Heart left ventricle (tissue), 16 donors: ENCODE measurements at regions not wholly inside any gene's neighbourhood (a gene's known extent, or its start where the extent isn't known, plus 50 kb on each side); places are given as distances from the start of the nearest gene placed in this dataset.

ENCODE experiments used
- ATAC-seq, 4 donors: fragments of 200-7000 bp; cut with Tn5 transposase; one replicate each; pipeline ENCODE4 v1.9.1; 2020 to 2022; ENCODE audit warnings: moderate library complexity in 4 of 4, mild to moderate bottlenecking in 3 of 4, moderate number of reproducible peaks in 1 of 4
- DNase-seq, 5 donors: peaks; one replicate each; pipeline ENCODE4 v3.0.0-alpha.2; 2020
- H3K27ac ChIP-seq, 12 donors: fragments of 200-600 bp; sonication (generic) in 4 of 12; one replicate each; pipeline versions ENCODE4 v1.5.0 to v1.8.0; 2016 to 2022; ENCODE audit warnings: mild to moderate bottlenecking in 2 of 12
- H3K27me3 ChIP-seq, 9 donors: fragments of 200-600 bp; sonication (generic) in 2 of 9; one replicate each; pipeline versions ENCODE4 v1.5.1 to v1.8.0; 2016 to 2022; ENCODE audit warnings: mild to moderate bottlenecking in 3 of 9
- H3K36me3 ChIP-seq, 9 donors: fragments of 200-600 bp; sonication (generic) in 2 of 9; one replicate each; pipeline versions ENCODE4 v1.5.0 to v1.8.0; 2018 to 2022; ENCODE audit warnings: mild to moderate bottlenecking in 2 of 9
- H3K4me1 ChIP-seq, 12 donors: fragments of 200-600 bp; sonication (generic) in 4 of 12; one replicate each; pipeline versions ENCODE4 v1.5.0 to v1.8.0; 2016 to 2022; ENCODE audit warnings: mild to moderate bottlenecking in 3 of 12
- H3K4me3 ChIP-seq, 12 donors: fragments of 200-600 bp; sonication (generic) in 4 of 12; one replicate each; pipeline versions ENCODE4 v1.5.0 to v1.8.0; 2017 to 2022; ENCODE audit warnings: mild to moderate bottlenecking in 9 of 12, moderate library complexity in 4 of 12
- H3K9me3 ChIP-seq, 12 donors: fragments of 200-600 bp; sonication (generic) in 4 of 12; one replicate each; pipeline versions ENCODE4 v1.5.0 to v1.8.0; 2016 to 2022; ENCODE audit warnings: mild to moderate bottlenecking in 1 of 12
- CTCF ChIP-seq, 12 donors: fragments of 200-600 bp; sonication (generic) in 4 of 12; IDR thresholded peaks; one replicate each; pipeline versions ENCODE4 v1.5.0 to v1.8.0; 2018 to 2022; ENCODE audit warnings: antibody characterized with exemption in 12 of 12, mild to moderate bottlenecking in 5 of 12
- POLR2A ChIP-seq, 2 donors: fragments of 450-650 bp; IDR thresholded peaks; one replicate each; pipeline ENCODE4 v1.6.1; 2017; ENCODE audit warnings: antibody characterized with exemption in 2 of 2, mild to moderate bottlenecking in 2 of 2, moderate library complexity in 2 of 2
- WGBS, 4 donors: extraction: QIAGEN DNeasy Blood & Tissue Kit in 2 of 4; methylation state at CpG; one replicate each; pipeline versions ENCODE4 v1.1.5 to v1.1.7; 2013 to 2018; 5-methylcytosine and 5-hydroxymethylcytosine counted together
- intact Hi-C, 10 donors: fragments of 100-400 bp; cut with DNase I; formaldehyde crosslinking; loops; one replicate each; pipeline versions ENCODE4 v1.11.1 to v1.14.2; 2022
- donor health status: ischemic (EF 13 %, LVEDD 7.1; RV severe dilation, severe dysfunction).
- donor health status: healthy with polysubstance abuse.
- donor health status: DM: no; HTN: yes; CAD: no.
- donor health status: DM: no; HTN: no; CAD: no.
- donor health status: ischemic (EF 25% LVEDD 6.9; RV normal size, moderate dysfunction).
- donor health status: ischemic (EF 25% LVEDD 5.7; RV mildly dilated, moderate dysfunction).
- donor health status: healthy.
- donor health status: DM: yes; HTN: yes; CAD: no.
- donor health status: ischemic (EF 35%, LVEDD 5.7; RV mildly dilated, moderate dysfunction).
- donor health status: nonischemic (EF 11% LVEDD 7.7; RV severe dilation, severe dysfunction).
- donor health status: DM: yes; HTN: yes; CAD: no.
- donor health status: PGD.
- donor health status: ischemic (EF 29% LVEDD 5.4; RV normal size, mild dysfunction).
- donor health status: nonischemic (EF 23%, LVEDD 6.1; RV moderate dilation, normal function).

GRCh38 chrX:137646472-137646871, 80.5 kb downstream of the ZIC3 start:
- no peaks in the 10 kb centered on the region for H3K36me3 ChIP-seq
- no peaks in the 10 kb centered on the region for H3K4me1 ChIP-seq
- DNase-seq (no peak), ATAC-seq (no peak)
- no peak overlapping the region for H3K4me3 ChIP-seq
- H3K9me3 ChIP-seq, result peaks cover 0 to 4% (median 0%) of the 10 kb centered on the region in 12 donors
- TF ChIP-seq POLR2A (IDR thresholded peaks at IDR 0.05), result no peak
- no peak for TF ChIP-seq CTCF (IDR thresholded peaks at IDR 0.05)
- intact Hi-C loops, result no loop called here
- peaks cover 0 to 10% (median 0%) of the 10 kb centered on the region in 9 donors for H3K27me3 ChIP-seq
- H3K27ac ChIP-seq, result no peak overlapping the region
- 65 to 72% (median 69%) methylated on average over 4 of the region's 4 CpGs for WGBS, 4 donors

GRCh38 chrX:137651647-137652046, 85.7 kb downstream of the ZIC3 start:
- TF ChIP-seq CTCF (IDR thresholded peaks at IDR 0.05) (no peak), POLR2A (IDR thresholded peaks at IDR 0.05) (no peak)
- H3K27me3 ChIP-seq, result peaks cover 0 to 9% (median 0%) of the 10 kb centered on the region in 9 donors
- ATAC-seq (no peak), DNase-seq (no peak)
- H3K36me3 ChIP-seq, result no peaks in the 10 kb centered on the region
- no peak overlapping the region for H3K27ac ChIP-seq
- 37 to 68% (median 57%) methylated on average over 2 of the region's 2 CpGs for WGBS, 4 donors
- H3K9me3 ChIP-seq, result no peaks in the 10 kb centered on the region
- no peak overlapping the region for H3K4me3 ChIP-seq
- H3K4me1 ChIP-seq, result no peaks in the 10 kb centered on the region
- intact Hi-C loops, result no loop called here

- TF ChIP-seq CTCF (IDR thresholded peaks at IDR 0.05) (no peak), POLR2A (IDR thresholded peaks at IDR 0.05) (no peak)
- peaks cover 0 to 9% (median 0%) of the 10 kb centered on the region in 9 donors for H3K27me3 ChIP-seq
- no peaks in the 10 kb centered on the region for H3K9me3 ChIP-seq
- WGBS, 4 donors, result 66 to 78% (median 70%) methylated on average over 3 of the region's 3 CpGs
- ATAC-seq (no peak), DNase-seq (no peak)
- no peaks in the 10 kb centered on the region for H3K4me1 ChIP-seq
- no peaks in the 10 kb centered on the region for H3K36me3 ChIP-seq
- intact Hi-C loops, result no loop called here
- H3K27ac ChIP-seq, result no peak overlapping the region
- no peak overlapping the region for H3K4me3 ChIP-seq
These were observed 86.2 kb downstream of the ZIC3 start for GRCh38 chrX:137652086-137652485.

- Histone ChIP-seq H3K27me3 (peaks cover 0 to 4% (median 0%) of the 10 kb centered on the region in 9 donors), H3K27ac (no peak overlapping the region), H3K4me1 (no peaks in the 10 kb centered on the region), H3K36me3 (no peaks in the 10 kb centered on the region), H3K4me3 (no peak overlapping the region), H3K9me3 (peaks cover 0 to 5% (median 0%) of the 10 kb centered on the region in 12 donors)
- intact Hi-C loops, result no loop called here
- TF ChIP-seq CTCF (IDR thresholded peaks at IDR 0.05) (no peak), POLR2A (IDR thresholded peaks at IDR 0.05) (no peak)
- DNase-seq, result no peak
- ATAC-seq, result no peak
These were observed 88.6 kb downstream of the ZIC3 start for GRCh38 chrX:137654481-137654880.
